ENCODE measurements at regions not wholly inside any gene's neighbourhood (a gene's known extent, or its start where the extent isn't known, plus 50 kb on each side); places are given as distances from the start of the nearest gene placed in this dataset.

- TF ChIP-seq CTCF (IDR thresholded peaks at IDR 0.05) (no peak), POLR2A (IDR thresholded peaks at IDR 0.05) (no peak)
Observed at GRCh38 chr20:52616629-52617028, 355.5 kb upstream of the TSHZ2 start.

Data from tibial nerve (tissue), 3 donors.